Erythroblast (primary cell): ENCODE measurements at regions not wholly inside any gene's neighbourhood (a gene's known extent, or its start where the extent isn't known, plus 50 kb on each side); places are given as distances from the start of the nearest gene placed in this dataset.

ENCODE experiments used
- DNase-seq, 2 experiments: peaks; one replicate each; lab custom pipeline; 2025; lab: John Stamatoyannopoulos, UW
- GATA1 ChIP-seq: IDR thresholded peaks from 2 replicates; pipeline ENCODE4 v1.6.1; 2011; ENCODE audit warnings: low read depth, mild to moderate bottlenecking, control low read depth, low read length, moderate library complexity
- POLR2A ChIP-seq: IDR thresholded peaks from 2 replicates; pipeline ENCODE4 v1.6.1; 2011; ENCODE audit warnings: mild to moderate bottlenecking, low read length

DNA sequence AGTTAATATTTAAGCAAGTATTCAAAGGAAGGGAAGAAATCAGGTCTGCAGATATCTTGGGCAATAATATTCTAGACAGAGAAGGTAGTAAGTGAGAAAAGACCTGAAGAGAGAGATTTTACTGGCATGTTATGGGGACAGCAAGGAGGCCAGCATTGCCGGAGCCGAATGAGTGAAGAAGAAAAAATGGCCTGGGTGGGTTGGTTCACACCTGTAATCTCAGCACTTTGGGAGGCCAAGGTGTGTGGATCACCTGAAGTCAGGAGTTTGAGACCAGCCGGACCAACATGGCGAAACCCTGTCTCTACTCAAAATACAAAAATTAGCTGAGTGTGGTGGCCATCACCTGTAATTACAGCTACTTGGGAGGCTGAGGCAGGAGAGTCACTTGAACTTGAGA, 164.7 kb downstream of the VGLL3 start:
- TF ChIP-seq POLR2A: no peak
- no peak for TF ChIP-seq GATA1
- no peak for DNase-seq

DNA sequence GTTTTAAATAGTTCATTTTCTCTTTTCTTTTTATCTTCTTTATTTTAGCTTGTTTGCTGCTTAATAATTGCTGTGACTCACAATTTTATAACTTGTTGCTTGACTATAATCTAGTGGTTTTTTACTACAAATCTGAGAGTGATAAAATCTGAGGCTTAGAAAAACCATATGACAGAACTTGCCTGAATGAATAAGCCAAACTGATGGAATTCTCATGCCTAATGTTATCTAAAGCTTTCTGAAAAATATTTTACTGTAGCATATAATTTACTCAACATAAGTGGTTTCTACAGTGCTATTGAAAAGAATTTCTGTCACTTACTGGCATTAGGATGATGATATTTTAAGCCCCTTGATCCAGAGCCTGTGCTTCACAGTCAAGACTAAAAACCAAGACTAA, 175.1 kb downstream of the VGLL3 start:
- no peak for DNase-seq
- TF ChIP-seq GATA1 (no peak), POLR2A (no peak)

DNA sequence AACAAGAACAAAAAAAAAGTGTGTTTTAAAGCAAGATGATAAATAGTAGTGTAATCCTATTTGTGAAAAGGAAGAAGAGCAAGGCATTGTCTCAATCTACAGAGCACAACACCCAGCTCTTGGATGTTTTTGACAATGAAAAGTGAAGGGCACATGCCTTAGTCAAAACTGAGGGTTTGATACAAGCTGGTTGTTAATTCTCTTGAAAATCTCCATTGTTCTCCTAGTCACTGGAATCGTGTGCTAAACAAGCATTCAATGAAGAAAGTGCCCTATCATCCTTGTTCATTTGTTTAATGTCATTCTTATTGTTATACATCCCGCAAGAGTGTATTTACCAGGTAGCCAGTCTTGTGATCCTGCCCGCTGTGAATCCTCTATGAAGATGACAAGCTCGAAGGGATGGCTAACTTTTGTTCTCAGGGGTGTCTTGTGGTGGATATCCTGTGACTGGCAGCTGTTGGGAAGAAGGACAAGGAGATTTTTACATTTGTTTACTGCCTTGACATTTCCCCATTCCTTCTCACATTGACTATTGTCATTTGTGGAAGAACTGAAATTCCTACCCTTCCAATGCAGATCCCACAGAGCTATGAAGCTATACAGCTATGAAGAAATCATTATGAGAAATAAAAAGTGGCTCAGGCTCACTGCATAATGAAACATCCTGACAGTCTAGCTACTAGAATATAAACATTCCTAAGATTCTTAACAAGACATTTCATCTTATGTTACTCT, 175.9 kb downstream of the VGLL3 start:
- TF ChIP-seq GATA1 (no peak), POLR2A (no peak)
- no peak for DNase-seq

DNA sequence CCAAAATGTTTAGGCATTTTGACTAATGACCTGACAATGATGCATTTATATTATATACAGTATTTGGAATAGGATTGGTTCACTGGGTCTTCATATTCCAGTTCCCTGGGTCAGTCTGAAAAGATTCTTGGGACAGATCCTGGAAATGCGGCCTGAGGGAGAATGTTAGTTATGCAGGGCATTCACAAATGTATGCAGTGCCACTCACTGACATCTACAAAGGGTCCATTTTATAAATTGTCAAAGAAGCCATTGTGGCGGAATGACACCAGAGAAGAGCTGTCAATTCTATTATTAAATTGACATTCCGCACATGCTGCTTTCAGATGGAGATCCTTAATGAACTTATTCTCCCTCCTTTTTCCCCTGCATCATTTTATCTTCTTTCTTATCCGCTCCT, 176.6 kb downstream of the VGLL3 start:
- no peak for DNase-seq
- TF ChIP-seq GATA1: no peak
- no peak for TF ChIP-seq POLR2A

DNA sequence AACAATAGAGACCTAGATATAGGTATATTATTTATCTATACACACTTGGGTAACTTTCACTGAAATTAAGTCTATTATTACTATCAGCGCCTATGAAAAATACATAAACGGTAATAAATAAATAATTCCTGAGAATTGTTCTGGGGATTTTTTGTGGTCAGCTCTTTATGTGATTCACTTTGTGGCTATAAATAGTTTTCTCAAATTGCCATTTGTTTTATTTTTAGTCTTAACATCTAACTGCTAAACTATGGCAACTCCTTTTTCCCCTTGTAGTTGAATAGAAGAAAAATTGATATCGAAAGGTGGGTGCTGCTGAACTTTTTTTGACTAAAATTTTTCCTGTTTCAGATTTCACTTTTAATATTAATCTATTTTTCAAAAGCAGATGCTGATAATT, 189.0 kb downstream of the VGLL3 start:
- DNase-seq: no peak
- TF ChIP-seq GATA1 (no peak), POLR2A (no peak)

DNA sequence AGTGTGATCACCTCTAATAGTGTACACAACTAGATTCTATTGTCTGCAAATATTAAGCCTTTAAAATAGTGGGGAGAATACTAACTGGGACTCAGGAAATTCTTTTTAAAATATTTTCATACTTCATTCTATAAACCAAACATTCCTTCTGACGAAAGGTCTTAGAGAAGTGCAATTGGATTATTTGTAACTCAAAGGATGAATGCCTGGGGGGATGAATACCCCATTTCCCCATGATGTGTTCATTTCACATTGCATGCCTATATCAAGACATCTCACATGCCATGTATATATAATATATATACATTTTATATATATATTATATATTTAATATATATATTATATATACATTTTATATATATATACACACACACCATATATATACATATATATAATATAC, 189.9 kb downstream of the VGLL3 start:
- no peak for DNase-seq
- TF ChIP-seq GATA1 (no peak), POLR2A (no peak)

DNA sequence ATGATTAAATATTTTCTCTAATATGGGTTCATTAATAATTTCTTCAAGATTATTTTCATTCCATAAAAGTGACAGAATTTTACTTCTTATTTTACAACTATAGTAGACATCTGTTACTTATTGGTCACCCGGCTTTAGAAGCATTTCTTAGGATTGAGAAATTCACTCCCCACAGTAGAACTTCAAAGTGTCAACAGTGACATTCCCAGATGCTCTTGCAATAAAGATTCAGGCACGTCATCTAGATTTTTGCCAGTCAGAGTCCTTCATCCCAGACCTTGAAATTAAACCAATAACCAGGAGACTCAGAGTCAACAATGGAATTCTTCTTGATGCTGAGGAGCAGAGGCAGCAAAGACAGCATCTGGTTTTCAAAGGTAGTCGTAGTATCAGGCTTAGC, 190.8 kb downstream of the VGLL3 start:
- TF ChIP-seq POLR2A (no peak), GATA1 (no peak)
- no peak for DNase-seq

- no peak for TF ChIP-seq POLR2A
- no peak for TF ChIP-seq GATA1
- DNase-seq: no peak
Measured at GRCh38 chr3:86797946-86798345, 193.0 kb downstream of the VGLL3 start.

DNA sequence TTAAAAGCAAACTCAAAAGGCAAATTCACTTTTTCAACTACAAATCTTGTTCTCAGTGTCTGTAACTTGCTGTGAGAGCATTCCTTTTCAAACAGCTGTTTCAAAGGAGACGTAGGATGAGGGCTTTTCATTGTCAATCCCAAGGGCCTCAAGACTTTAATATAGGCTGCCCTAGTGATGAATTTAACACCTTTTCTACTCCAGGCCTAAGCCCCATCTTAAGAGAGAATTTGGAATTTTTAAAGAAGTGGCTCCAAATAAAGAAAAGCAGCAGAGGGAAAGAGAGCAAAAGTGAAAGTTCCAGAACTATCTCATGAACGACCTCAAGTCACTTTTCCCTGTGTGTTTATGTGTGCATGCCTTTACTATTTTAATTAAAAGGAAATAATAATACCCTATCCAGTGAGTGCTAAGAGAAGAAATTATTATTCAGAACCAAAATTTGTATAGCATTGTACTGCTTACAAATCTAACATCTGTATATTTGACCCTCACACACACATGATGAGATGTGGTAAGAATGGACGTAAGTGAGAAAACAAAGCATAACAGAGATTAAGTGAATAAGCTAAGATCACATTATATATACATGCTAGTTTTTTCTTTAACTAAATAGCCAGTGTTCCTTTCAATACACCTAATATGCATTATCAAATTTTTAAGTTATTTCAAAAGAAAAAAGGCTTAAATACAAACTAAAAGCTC, 196.4 kb downstream of the VGLL3 start:
- TF ChIP-seq GATA1 (no peak), POLR2A (no peak)
- DNase-seq: no peak

- DNase-seq: no peak
- TF ChIP-seq GATA1: no peak
- TF ChIP-seq POLR2A: no peak
Measured at GRCh38 chr3:86793786-86794185, 197.2 kb downstream of the VGLL3 start.

- no peak for DNase-seq
- TF ChIP-seq POLR2A: no peak
- no peak for TF ChIP-seq GATA1
Measured at GRCh38 chr3:86792316-86792715, 198.6 kb downstream of the VGLL3 start.

- DNase-seq: no peak
- no peak for TF ChIP-seq GATA1
- no peak for TF ChIP-seq POLR2A
Measured at GRCh38 chr3:86790884-86791549, 199.9 kb downstream of the VGLL3 start.

- TF ChIP-seq POLR2A: no peak
- TF ChIP-seq GATA1: no peak
- DNase-seq: no peak
Measured at GRCh38 chr3:86788371-86788770, 202.6 kb downstream of the VGLL3 start.

DNA sequence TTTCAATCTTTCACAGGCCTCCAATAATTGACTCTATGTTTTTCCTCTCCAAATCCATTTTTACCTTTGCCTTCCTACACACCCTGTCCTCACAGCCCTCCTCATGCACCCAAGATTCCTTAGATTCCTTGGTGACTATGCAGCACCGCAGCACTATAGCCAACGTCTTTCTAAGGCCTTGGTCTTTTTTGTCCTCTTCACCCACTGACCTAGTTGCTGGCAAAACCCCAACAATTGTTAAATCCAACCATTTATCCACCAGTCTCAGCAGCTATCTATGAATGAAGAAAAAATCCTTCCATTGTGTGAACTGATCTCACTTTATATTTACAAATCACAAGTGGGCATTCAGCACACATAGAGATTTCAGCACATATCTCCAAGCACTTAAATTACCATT, 203.9 kb downstream of the VGLL3 start:
- TF ChIP-seq POLR2A (no peak), GATA1 (no peak)
- DNase-seq: no peak

GRCh38 chr3:86785386-86785785, 205.6 kb downstream of the VGLL3 start:
- no peak for DNase-seq
- no peak for TF ChIP-seq POLR2A
- TF ChIP-seq GATA1: no peak
